Liver (tissue), 8 donors: ENCODE measurements at regions not wholly inside any gene's neighbourhood (a gene's known extent, or its start where the extent isn't known, plus 50 kb on each side); places are given as distances from the start of the nearest gene placed in this dataset.

Experiments
- DNase-seq: peaks from one replicate; pipeline ENCODE4 v3.0.0-alpha.2; 2017; ENCODE audit warnings: low spot score
- H3K27ac ChIP-seq, 2 donors: one replicate each; pipeline ENCODE4 v1.7.0; 2013; ENCODE audit warnings: inconsistent platforms in 2 of 2, low read length in 2 of 2, control low read depth in 1 of 2, low read depth in 1 of 2, mild to moderate bottlenecking in 1 of 2
- H3K27me3 ChIP-seq, 4 donors: one replicate each; pipeline versions ENCODE4 v1.6.1 to v1.7.0; 2013; ENCODE audit warnings: low read length in 3 of 4, inconsistent platforms in 1 of 4, mild to moderate bottlenecking in 1 of 4, moderate library complexity in 1 of 4; ENCODE audit not compliant: control insufficient read depth in 4 of 4, insufficient read depth in 4 of 4
- H3K36me3 ChIP-seq, 4 donors: one replicate each; pipeline versions ENCODE4 v1.6.1 to v1.7.0; 2013; ENCODE audit warnings: low read length in 3 of 4, mild to moderate bottlenecking in 3 of 4, low read depth in 1 of 4, moderate library complexity in 1 of 4; ENCODE audit not compliant: control insufficient read depth in 4 of 4, insufficient read depth in 3 of 4
- H3K4me1 ChIP-seq, 4 donors: one replicate each; pipeline versions ENCODE4 v1.6.1 to v1.7.0; 2013; ENCODE audit warnings: low read length in 3 of 4, mild to moderate bottlenecking in 3 of 4, moderate library complexity in 1 of 4; ENCODE audit not compliant: control insufficient read depth in 4 of 4, insufficient read depth in 4 of 4
- H3K4me3 ChIP-seq, 3 donors: one replicate each; pipeline versions ENCODE4 v1.6.1 to v1.7.0; 2013; ENCODE audit warnings: low read length in 3 of 3, control low read depth in 1 of 3, low read depth in 1 of 3, mild to moderate bottlenecking in 1 of 3
- H3K9ac ChIP-seq, 2 donors: one replicate each; pipeline ENCODE4 v1.7.0; 2013; ENCODE audit warnings: low read length in 2 of 2, mild to moderate bottlenecking in 2 of 2, moderate library complexity in 2 of 2, control low read depth in 1 of 2, low read depth in 1 of 2
- H3K9me3 ChIP-seq, 4 donors: one replicate each; pipeline versions ENCODE4 v1.6.1 to v1.7.0; 2013; ENCODE audit warnings: low read length in 3 of 4; ENCODE audit not compliant: control insufficient read depth in 4 of 4
- ATF3 ChIP-seq: IDR thresholded peaks from 2 replicates; pipeline ENCODE4 v1.6.1; 2016; ENCODE audit warnings: antibody characterized with exemption
- CTCF ChIP-seq: fragments of 150-350 bp; IDR thresholded peaks from 2 replicates; pipeline ENCODE4 v1.5.1; 2017; ENCODE audit warnings: improper control_type of control experiment, low read depth, low read length; ENCODE audit not compliant: missing input control
- EGR1 ChIP-seq, 2 donors: IDR thresholded peaks; 2 replicates each; pipeline ENCODE4 v1.6.1; 2016 to 2018; ENCODE audit warnings: antibody characterized with exemption in 2 of 2, low read depth in 2 of 2
- FOXA1 ChIP-seq: IDR thresholded peaks from 2 replicates; pipeline ENCODE4 v1.6.1; 2016; ENCODE audit warnings: antibody characterized with exemption
- GABPA ChIP-seq, 2 donors: IDR thresholded peaks in 1 of 2; conservative IDR thresholded peaks in 1 of 2; 2 replicates each; pipeline ENCODE4 v1.6.1; 2016; ENCODE audit warnings: antibody characterized with exemption in 2 of 2, mild to moderate bottlenecking in 1 of 2, moderate library complexity in 1 of 2
- HNF4G ChIP-seq: IDR thresholded peaks from 2 replicates; pipeline ENCODE4 v1.6.1; 2016; ENCODE audit warnings: antibody characterized with exemption
- JUND ChIP-seq, 2 donors: IDR thresholded peaks; 2 replicates each; pipeline ENCODE4 v1.6.1; 2016; ENCODE audit warnings: antibody characterized with exemption in 2 of 2
- MAX ChIP-seq: IDR thresholded peaks from 2 replicates; pipeline ENCODE4 v1.6.1; 2016; ENCODE audit warnings: antibody characterized with exemption
- NR2F2 ChIP-seq: IDR thresholded peaks from 2 replicates; pipeline ENCODE4 v1.6.1; 2016; ENCODE audit warnings: antibody characterized with exemption
- RAD21 ChIP-seq, 2 donors: IDR thresholded peaks; 2 replicates each; pipeline ENCODE4 v1.6.1; 2016; ENCODE audit warnings: antibody characterized with exemption in 2 of 2, mild to moderate bottlenecking in 2 of 2
- REST ChIP-seq: IDR thresholded peaks from 2 replicates; pipeline ENCODE4 v1.6.1; 2016; ENCODE audit warnings: antibody characterized with exemption, mild to moderate bottlenecking
- SP1 ChIP-seq: IDR thresholded peaks from 2 replicates; pipeline ENCODE4 v1.6.1; 2018; ENCODE audit warnings: antibody characterized with exemption, mild to moderate bottlenecking
- TAF1 ChIP-seq: conservative IDR thresholded peaks from 2 replicates; pipeline ENCODE4 v1.6.1; 2016; ENCODE audit warnings: antibody characterized with exemption, mild to moderate bottlenecking
- YY1 ChIP-seq: IDR thresholded peaks from 2 replicates; pipeline ENCODE4 v1.6.1; 2016; ENCODE audit warnings: antibody characterized with exemption, mild to moderate bottlenecking
- ZBTB33 ChIP-seq: IDR thresholded peaks from 2 replicates; pipeline ENCODE4 v1.6.1; 2016; ENCODE audit warnings: antibody characterized with exemption
- WGBS: extraction: QIAGEN DNeasy Blood & Tissue Kit; methylation state at CpG from one replicate; pipeline ENCODE4 v1.1.7; 2013; 5-methylcytosine and 5-hydroxymethylcytosine counted together
- donor health status: healthy.
- donor health status: healthy.
- donor health status: healthy.
- donor health status: healthy.
- donor health status: healthy.

- H3K4me3 ChIP-seq = no peak overlapping the region
Observed at GRCh38 chr9:11064909-11065308, 452.1 kb upstream of the PTPRD start.

GRCh38 chr9:11072176-11072575, 459.4 kb upstream of the PTPRD start:
- Histone ChIP-seq H3K9me3 (peaks cover 0 to 2% (median 0%) of the 10 kb centered on the region in 4 donors), H3K27ac (no peak overlapping the region), H3K9ac (no peak overlapping the region), H3K36me3 (no peaks in the 10 kb centered on the region), H3K4me1 (no peaks in the 10 kb centered on the region), H3K4me3 (no peak overlapping the region), H3K27me3 (no peaks in the 10 kb centered on the region)
- no peak for TF ChIP-seq NR2F2
- TF ChIP-seq TAF1 = no peak
- no peak for TF ChIP-seq REST
- TF ChIP-seq EGR1 (IDR thresholded peaks at IDR 0.05; ENCODE audit: low read depth in 2 of 2) = no peak
- no peak for TF ChIP-seq HNF4G
- no peak for TF ChIP-seq YY1
- no peak for TF ChIP-seq FOXA1
- TF ChIP-seq ZBTB33 = no peak
- TF ChIP-seq ATF3 = no peak
- no peak for TF ChIP-seq CTCF
- no peak for TF ChIP-seq GABPA (IDR thresholded peaks at IDR 0.05 in 1 of 2, conservative IDR thresholded peaks at IDR 0.05 in 1 of 2)
- TF ChIP-seq JUND (IDR thresholded peaks at IDR 0.05) = no peak
- no peak for DNase-seq
- 2% methylated on average over 1 of the region's 1 CpG for WGBS

More at GRCh38 chr9:11064909-11065308, 452.1 kb upstream of the PTPRD start:
- Histone ChIP-seq H3K9me3 (no peaks in the 10 kb centered on the region), H3K9ac (no peak overlapping the region), H3K27me3 (no peaks in the 10 kb centered on the region), H3K27ac (no peak overlapping the region), H3K4me1 (no peaks in the 10 kb centered on the region), H3K36me3 (no peaks in the 10 kb centered on the region)
- TF ChIP-seq JUND (IDR thresholded peaks at IDR 0.05) (no peak), YY1 (no peak), EGR1 (IDR thresholded peaks at IDR 0.05; ENCODE audit: low read depth in 2 of 2) (no peak), MAX (no peak), SP1 (no peak), RAD21 (IDR thresholded peaks at IDR 0.05) (no peak), ZBTB33 (no peak), FOXA1 (no peak)
- DNase-seq = no peak
- 86% methylated on average over 9 of the region's 9 CpGs for WGBS
